Sigmoid colon (tissue), 4 donors: ENCODE measurements at regions not wholly inside any gene's neighbourhood (a gene's known extent, or its start where the extent isn't known, plus 50 kb on each side); places are given as distances from the start of the nearest gene placed in this dataset.

ENCODE experiments used
- CTCF ChIP-seq, 4 experiments: fragments of 450-650 bp in 3 of 4; fragments of 200-600 bp in 1 of 4; IDR thresholded peaks; one replicate each; pipeline ENCODE4 v1.5.1; 2016 to 2019; ENCODE audit warnings: antibody characterized with exemption in 4 of 4, mild to moderate bottlenecking in 3 of 4, moderate library complexity in 2 of 4
- EP300 ChIP-seq, 4 donors: sonication (generic); formaldehyde crosslinking; IDR thresholded peaks; one replicate each; pipeline ENCODE4 v1.6.1; 2017; ENCODE audit warnings: antibody characterized with exemption in 4 of 4
- POLR2A ChIP-seq, 2 donors: fragments of 450-650 bp; IDR thresholded peaks; one replicate each; pipeline ENCODE4 v1.6.1; 2016; ENCODE audit warnings: antibody characterized with exemption in 2 of 2, mild to moderate bottlenecking in 2 of 2, moderate library complexity in 2 of 2

- TF ChIP-seq CTCF (IDR thresholded peaks at IDR 0.05) = no peak
- TF ChIP-seq EP300 (IDR thresholded peaks at IDR 0.05) = no peak
- no peak for TF ChIP-seq POLR2A (IDR thresholded peaks at IDR 0.05)
Observed at GRCh38 chr6:80667006-80667405, 560.5 kb downstream of the BCKDHB start.
